Mesothelial cell of epicardium (in vitro differentiated cells): ENCODE measurements at regions not wholly inside any gene's neighbourhood (a gene's known extent, or its start where the extent isn't known, plus 50 kb on each side); places are given as distances from the start of the nearest gene placed in this dataset.
"Not testable (repeated sequence)": the region's sequence is repeated elsewhere in the genome, so short reads cannot be mapped to it uniquely, and the experiment has no call there.

Source experiments
- DNase-seq, 2 experiments: peaks; one replicate each; pipeline ENCODE4 v3.0.0; 2021; ENCODE audit warnings: low spot score in 2 of 2; ENCODE audit not compliant: unreplicated experiment in 2 of 2
- H3K27ac Mint-ChIP-seq: 2 replicates; pipeline ENCODE4 v1.8.0; 2021; ENCODE audit warnings: mixed read lengths
- H3K27me3 Mint-ChIP-seq: 2 replicates; pipeline ENCODE4 v1.8.0; 2021; ENCODE audit warnings: low read depth, mixed read lengths
- H3K36me3 Mint-ChIP-seq: 2 replicates; pipeline ENCODE4 v1.8.0; 2021; ENCODE audit warnings: mixed read lengths
- H3K4me1 Mint-ChIP-seq: 2 replicates; pipeline ENCODE4 v1.8.0; 2021; ENCODE audit warnings: mixed read lengths
- H3K4me3 Mint-ChIP-seq: 2 replicates; pipeline ENCODE4 v1.8.0; 2021; ENCODE audit warnings: mild to moderate bottlenecking, moderate library complexity, mixed read lengths
- H3K9me3 Mint-ChIP-seq: 2 replicates; pipeline ENCODE4 v1.8.0; 2021; ENCODE audit warnings: mixed read lengths
- CTCF ChIP-seq: fragments of 200-600 bp; sonication (generic); IDR thresholded peaks from one replicate; pipeline ENCODE4 v1.5.0; 2021; ENCODE audit warnings: antibody characterized with exemption; ENCODE audit not compliant: unreplicated experiment

- Mint-ChIP-seq H3K27me3 (no peaks in the 10 kb centered on the region), H3K27ac (no peak overlapping the region), H3K4me3 (no peak overlapping the region), H3K9me3 (peaks cover 17% of the 10 kb centered on the region), H3K4me1 (no peaks in the 10 kb centered on the region), H3K36me3 (no peaks in the 10 kb centered on the region)
- no peak for TF ChIP-seq CTCF
- DNase-seq: no peak
Measured at GRCh38 chr4:72690771-72691170, 121.8 kb upstream of the ADAMTS3 start.

GRCh38 chr4:72689923-72690322, 120.9 kb upstream of the ADAMTS3 start:
- Mint-ChIP-seq H3K4me1 (no peaks in the 10 kb centered on the region), H3K27me3 (no peaks in the 10 kb centered on the region), H3K36me3 (no peaks in the 10 kb centered on the region), H3K4me3 (no peak overlapping the region), H3K27ac (no peak overlapping the region), H3K9me3 (peaks cover 18% of the 10 kb centered on the region)
- DNase-seq: no peak
- no peak for TF ChIP-seq CTCF

- not testable (repeated sequence) for H3K27me3 Mint-ChIP-seq, H3K4me1 Mint-ChIP-seq, H3K36me3 Mint-ChIP-seq, H3K27ac Mint-ChIP-seq, DNase-seq, H3K4me3 Mint-ChIP-seq
- H3K9me3 Mint-ChIP-seq: peaks cover 30% of the 10 kb centered on the region
Measured at GRCh38 chr4:72686390-72686789, 117.4 kb upstream of the ADAMTS3 start.

GRCh38 chr4:72679666-72680065, 110.6 kb upstream of the ADAMTS3 start:
- Mint-ChIP-seq H3K4me3 (no peak overlapping the region), H3K36me3 (no peaks in the 10 kb centered on the region), H3K27ac (no peak overlapping the region)

GRCh38 chr4:72677886-72678285, 108.9 kb upstream of the ADAMTS3 start:
- H3K36me3 Mint-ChIP-seq: no peaks in the 10 kb centered on the region
- peaks cover 2% of the 10 kb centered on the region for H3K27me3 Mint-ChIP-seq
- no peak overlapping the region for H3K4me3 Mint-ChIP-seq
- H3K9me3 Mint-ChIP-seq: peaks cover 10% of the 10 kb centered on the region
- H3K27ac Mint-ChIP-seq: no peak overlapping the region
- DNase-seq: no peak
- no peak for TF ChIP-seq CTCF
- no peaks in the 10 kb centered on the region for H3K4me1 Mint-ChIP-seq

More at GRCh38 chr4:72679666-72680065, 110.6 kb upstream of the ADAMTS3 start:
- Mint-ChIP-seq H3K27me3 (peaks cover 2% of the 10 kb centered on the region), H3K4me1 (no peaks in the 10 kb centered on the region), H3K9me3 (peaks cover 21% of the 10 kb centered on the region)
- no peak for DNase-seq
- no peak for TF ChIP-seq CTCF

GRCh38 chr4:72677265-72677664, 108.2 kb upstream of the ADAMTS3 start:
- no peaks in the 10 kb centered on the region for H3K36me3 Mint-ChIP-seq
- H3K4me3 Mint-ChIP-seq: no peak overlapping the region
- no peak for TF ChIP-seq CTCF
- peaks cover 11% of the 10 kb centered on the region for H3K9me3 Mint-ChIP-seq
- peaks cover 2% of the 10 kb centered on the region for H3K27me3 Mint-ChIP-seq
- no peaks in the 10 kb centered on the region for H3K4me1 Mint-ChIP-seq
- H3K27ac Mint-ChIP-seq: no peak overlapping the region
- no peak for DNase-seq
